Breast epithelium (tissue), 4 donors: ENCODE measurements at regions not wholly inside any gene's neighbourhood (a gene's known extent, or its start where the extent isn't known, plus 50 kb on each side); places are given as distances from the start of the nearest gene placed in this dataset.
"Not testable (repeated sequence)": the region's sequence is repeated elsewhere in the genome, so short reads cannot be mapped to it uniquely, and the experiment has no call there.

Source experiments
- DNase-seq, 2 donors: peaks; one replicate each; pipeline ENCODE4 v3.0.0-alpha.2; 2019; ENCODE audit warnings: low spot score in 2 of 2
- H3K27ac ChIP-seq, 2 donors: fragments of 200-600 bp; sonication (generic) in 1 of 2; one replicate each; pipeline ENCODE4 v1.5.1; 2016 to 2019; ENCODE audit warnings: mild to moderate bottlenecking in 1 of 2
- H3K27me3 ChIP-seq, 2 donors: fragments of 200-600 bp; sonication (generic) in 1 of 2; one replicate each; pipeline versions ENCODE4 v1.5.1 to v1.6.0; 2017 to 2019; ENCODE audit warnings: control low read depth in 1 of 2, mild to moderate bottlenecking in 1 of 2
- H3K36me3 ChIP-seq: fragments of 200-600 bp; one replicate; pipeline ENCODE4 v1.5.1; 2019
- H3K4me1 ChIP-seq, 2 donors: fragments of 200-600 bp; sonication (generic); one replicate each; pipeline ENCODE4 v1.5.1; 2016 to 2019; ENCODE audit warnings: control low read depth in 1 of 2
- H3K4me3 ChIP-seq, 3 donors: fragments of 200-600 bp; sonication (generic); 1 replicate in 2 of 3; 2 replicates in 1 of 3; pipeline ENCODE4 v1.5.1; 2016 to 2019; ENCODE audit warnings: mild to moderate bottlenecking in 3 of 3, moderate library complexity in 2 of 3
- H3K9me3 ChIP-seq, 2 donors: fragments of 200-600 bp; sonication (generic) in 1 of 2; one replicate each; pipeline ENCODE4 v1.5.1; 2016 to 2019; ENCODE audit warnings: control low read depth in 1 of 2
- CTCF ChIP-seq, 3 donors: fragments of 450-650 bp; IDR thresholded peaks; one replicate each; pipeline ENCODE4 v1.5.1; 2016 to 2017; ENCODE audit warnings: antibody characterized with exemption in 3 of 3, mild to moderate bottlenecking in 3 of 3, moderate library complexity in 3 of 3
- POLR2A ChIP-seq: fragments of 450-650 bp; IDR thresholded peaks from one replicate; pipeline ENCODE4 v1.6.1; 2016; ENCODE audit warnings: antibody characterized with exemption, mild to moderate bottlenecking, moderate library complexity
- POLR2AphosphoS5 ChIP-seq, 3 donors: sonication (generic); formaldehyde crosslinking; IDR thresholded peaks; one replicate each; pipeline ENCODE4 v1.6.1; 2017; ENCODE audit warnings: antibody characterized with exemption in 3 of 3
- intact Hi-C: fragments of 100-400 bp; cut with DNase I; formaldehyde crosslinking; loops from one replicate; pipeline ENCODE4 v1.15.1; 2023; ENCODE audit warnings: low total_unique reads

DNA sequence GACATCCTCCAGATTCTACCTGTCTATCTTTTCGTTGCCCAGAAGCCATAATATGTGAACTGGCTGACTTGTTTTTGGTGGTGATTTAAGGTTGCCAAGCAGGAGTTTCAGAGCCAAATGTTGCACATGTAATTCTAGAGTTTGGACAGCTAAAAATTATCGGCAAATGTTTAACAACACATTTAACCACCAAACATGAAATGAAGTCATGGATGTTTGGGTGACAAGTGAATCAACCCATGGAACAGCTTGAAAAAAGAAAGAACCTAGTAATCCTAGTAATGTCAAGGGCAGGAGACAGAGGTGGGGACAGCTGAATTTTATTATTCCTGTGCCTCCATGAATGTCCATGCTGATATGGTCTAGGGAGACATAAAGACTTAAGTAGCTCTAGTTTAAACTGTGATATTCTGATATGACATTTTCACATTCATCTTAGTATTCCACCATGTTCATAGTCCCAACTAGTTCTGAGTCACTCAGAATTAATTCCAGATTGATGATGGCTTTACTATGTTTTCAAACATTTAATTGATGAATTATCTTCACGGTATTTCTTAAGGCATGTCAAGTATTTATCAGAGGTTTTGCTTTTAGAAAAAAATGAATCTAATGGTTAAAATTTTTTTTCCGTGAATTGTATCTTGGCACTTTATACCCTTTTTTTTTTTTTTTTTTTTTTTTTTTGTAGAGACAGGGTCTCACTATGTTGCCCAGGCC lies 101.7 kb downstream of the SOCS6 start:
- H3K27ac ChIP-seq = no peak overlapping the region
- no peaks in the 10 kb centered on the region for H3K27me3 ChIP-seq
- intact Hi-C loops = no loop called here
- no peaks in the 10 kb centered on the region for H3K4me1 ChIP-seq
- no peaks in the 10 kb centered on the region for H3K9me3 ChIP-seq
- no peak for TF ChIP-seq POLR2AphosphoS5 (IDR thresholded peaks at IDR 0.05)
- TF ChIP-seq POLR2A = no peak
- no peak for DNase-seq
- no peaks in the 10 kb centered on the region for H3K36me3 ChIP-seq
- no peak overlapping the region for H3K4me3 ChIP-seq

DNA sequence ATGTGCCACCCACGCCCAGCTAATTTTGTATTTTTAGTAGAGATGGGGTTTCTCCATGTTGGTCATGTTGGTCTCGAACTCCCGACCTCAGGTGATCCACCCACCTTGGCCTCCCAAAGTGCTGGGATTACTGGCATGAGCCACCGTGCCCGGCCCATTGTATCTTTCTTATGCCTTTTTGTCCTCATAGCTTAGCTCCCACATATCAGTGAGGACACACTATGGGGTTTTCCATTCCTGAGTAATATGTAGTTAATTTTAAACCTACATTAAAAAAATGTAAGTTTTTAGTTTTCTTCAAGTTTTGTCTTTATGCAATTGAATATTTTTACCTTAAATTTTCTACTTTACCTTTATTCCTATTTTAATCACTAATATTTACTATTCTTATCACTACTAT lies 100.2 kb downstream of the SOCS6 start:
- H3K27ac ChIP-seq, H3K36me3 ChIP-seq, H3K9me3 ChIP-seq, H3K4me1 ChIP-seq, DNase-seq, intact Hi-C loops, H3K4me3 ChIP-seq, H3K27me3 ChIP-seq: not testable (repeated sequence)

DNA sequence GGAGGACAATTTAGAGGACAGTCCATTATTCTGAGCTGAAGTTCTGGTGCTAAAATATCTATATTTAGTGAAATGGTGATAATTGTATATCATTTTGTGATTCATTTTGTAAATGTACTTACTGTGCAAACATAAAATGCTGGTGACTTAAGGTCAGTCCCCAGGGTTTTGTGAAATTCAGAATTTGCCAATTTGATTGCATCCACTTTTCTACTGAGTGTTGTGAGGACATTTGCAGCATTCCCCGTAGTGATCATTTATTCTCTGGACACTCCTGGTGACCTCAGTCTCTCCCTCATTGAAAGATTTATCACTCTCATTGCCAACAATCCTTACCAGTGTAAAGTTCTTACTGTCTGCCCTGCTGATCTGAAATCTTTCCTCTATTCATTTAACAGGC lies 98.2 kb downstream of the SOCS6 start:
- H3K27me3 ChIP-seq = no peaks in the 10 kb centered on the region

GRCh38 chr18:70386582-70386981 lies 97.7 kb downstream of the SOCS6 start:
- no peak overlapping the region for H3K27ac ChIP-seq
- H3K36me3 ChIP-seq = no peaks in the 10 kb centered on the region
- TF ChIP-seq CTCF (IDR thresholded peaks at IDR 0.05) = no peak
- TF ChIP-seq POLR2AphosphoS5 (IDR thresholded peaks at IDR 0.05) = no peak
- TF ChIP-seq POLR2A = no peak
- H3K4me3 ChIP-seq = no peak overlapping the region
- no peaks in the 10 kb centered on the region for H3K9me3 ChIP-seq
- intact Hi-C loops = no loop called here
- H3K27me3 ChIP-seq = no peaks in the 10 kb centered on the region
- no peaks in the 10 kb centered on the region for H3K4me1 ChIP-seq
- DNase-seq = no peak

More for the DNA sequence above, 98.2 kb downstream of the SOCS6 start:
- H3K4me1 ChIP-seq = no peaks in the 10 kb centered on the region
- TF ChIP-seq CTCF (IDR thresholded peaks at IDR 0.05) = no peak
- no peak for TF ChIP-seq POLR2A
- no peak for TF ChIP-seq POLR2AphosphoS5 (IDR thresholded peaks at IDR 0.05)
- DNase-seq = no peak
- H3K27ac ChIP-seq = no peak overlapping the region
- no peak overlapping the region for H3K4me3 ChIP-seq
- intact Hi-C loops = no loop called here
- H3K36me3 ChIP-seq = no peaks in the 10 kb centered on the region
- no peaks in the 10 kb centered on the region for H3K9me3 ChIP-seq

DNA sequence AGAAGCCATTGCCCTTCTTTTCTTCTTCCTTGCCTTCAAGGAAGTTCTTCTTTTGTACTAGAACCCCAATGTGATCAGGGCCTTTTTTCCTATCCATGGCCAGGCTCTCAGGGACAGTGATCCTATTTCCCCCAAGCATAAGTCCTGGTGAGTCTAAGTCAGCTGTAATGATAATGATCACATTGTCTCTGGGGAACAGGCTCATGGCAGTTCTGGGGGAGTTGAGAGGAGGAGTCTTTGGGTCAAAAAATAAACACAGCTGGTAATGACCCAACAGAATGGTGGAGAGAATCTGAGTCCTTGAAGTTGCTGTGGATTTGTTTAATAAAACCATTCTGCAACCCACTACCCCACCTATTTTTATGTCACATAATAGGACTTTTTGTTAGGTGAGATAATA lies 96.6 kb downstream of the SOCS6 start:
- Histone ChIP-seq H3K4me3 (no peak overlapping the region), H3K27me3 (no peaks in the 10 kb centered on the region), H3K4me1 (no peaks in the 10 kb centered on the region), H3K27ac (no peak overlapping the region), H3K36me3 (no peaks in the 10 kb centered on the region), H3K9me3 (no peaks in the 10 kb centered on the region)
- TF ChIP-seq CTCF (IDR thresholded peaks at IDR 0.05) (no peak), POLR2A (no peak), POLR2AphosphoS5 (IDR thresholded peaks at IDR 0.05) (no peak)
- no peak for DNase-seq
- intact Hi-C loops = no loop called here

GRCh38 chr18:70384181-70384790 lies 95.4 kb downstream of the SOCS6 start:
- Histone ChIP-seq H3K27me3 (no peaks in the 10 kb centered on the region), H3K4me3 (no peak overlapping the region), H3K4me1 (no peaks in the 10 kb centered on the region), H3K27ac (no peak overlapping the region), H3K36me3 (no peaks in the 10 kb centered on the region), H3K9me3 (no peaks in the 10 kb centered on the region)
- TF ChIP-seq POLR2A (no peak), CTCF (IDR thresholded peaks at IDR 0.05) (no peak), POLR2AphosphoS5 (IDR thresholded peaks at IDR 0.05) (no peak)
- DNase-seq = peak in 1 of 2 donors; percentile 60
- intact Hi-C loops = no loop called here
